Neural progenitor cell (in vitro differentiated cells): ENCODE measurements at regions not wholly inside any gene's neighbourhood (a gene's known extent, or its start where the extent isn't known, plus 50 kb on each side); places are given as distances from the start of the nearest gene placed in this dataset.

Experiments
- CTCF ChIP-seq: fragments of 200-600 bp; sonication (generic); IDR thresholded peaks from 2 replicates; pipeline ENCODE4 v1.5.1; 2017; ENCODE audit warnings: antibody characterized with exemption, mild to moderate bottlenecking
- EZH2 ChIP-seq: fragments of 200-600 bp; sonication (generic); IDR thresholded peaks from 2 replicates; pipeline ENCODE4 v1.6.1; 2017; ENCODE audit warnings: antibody characterized with exemption, mild to moderate bottlenecking, moderate library complexity

GRCh38 chr1:95640746-95641145 is 406.7 kb downstream of the RWDD3 start:
- no peak for TF ChIP-seq EZH2
- no peak for TF ChIP-seq CTCF
